NB4 (cell line): ENCODE measurements at regions not wholly inside any gene's neighbourhood (a gene's known extent, or its start where the extent isn't known, plus 50 kb on each side); places are given as distances from the start of the nearest gene placed in this dataset.
A peak's percentile ranks its signal among the peaks of the same experiment; 100 is the strongest.

Source experiments
- DNase-seq: peaks from one replicate; pipeline ENCODE4 v3.0.0; 2010; ENCODE audit warnings: low read depth
- H3K4me3 ChIP-seq: one replicate; pipeline ENCODE4 v1.5.1; 2011; ENCODE audit warnings: mild to moderate bottlenecking, low read depth, low read length, moderate library complexity
- CTCF ChIP-seq: IDR thresholded peaks from one replicate; pipeline ENCODE4 v1.5.1; 2012; ENCODE audit warnings: low read depth, low read length
- MAX ChIP-seq: IDR thresholded peaks from 2 replicates; pipeline ENCODE4 v1.6.1; 2011; ENCODE audit warnings: low read depth, low read length
- MYC ChIP-seq: IDR thresholded peaks from 2 replicates; pipeline ENCODE4 v1.6.1; 2011; ENCODE audit warnings: low read depth, low read length
- POLR2A ChIP-seq: IDR thresholded peaks from 2 replicates; pipeline ENCODE4 v1.6.1; 2011; ENCODE audit warnings: mild to moderate bottlenecking; ENCODE audit not compliant: insufficient read length; ENCODE audit errors: extremely low read depth

DNA sequence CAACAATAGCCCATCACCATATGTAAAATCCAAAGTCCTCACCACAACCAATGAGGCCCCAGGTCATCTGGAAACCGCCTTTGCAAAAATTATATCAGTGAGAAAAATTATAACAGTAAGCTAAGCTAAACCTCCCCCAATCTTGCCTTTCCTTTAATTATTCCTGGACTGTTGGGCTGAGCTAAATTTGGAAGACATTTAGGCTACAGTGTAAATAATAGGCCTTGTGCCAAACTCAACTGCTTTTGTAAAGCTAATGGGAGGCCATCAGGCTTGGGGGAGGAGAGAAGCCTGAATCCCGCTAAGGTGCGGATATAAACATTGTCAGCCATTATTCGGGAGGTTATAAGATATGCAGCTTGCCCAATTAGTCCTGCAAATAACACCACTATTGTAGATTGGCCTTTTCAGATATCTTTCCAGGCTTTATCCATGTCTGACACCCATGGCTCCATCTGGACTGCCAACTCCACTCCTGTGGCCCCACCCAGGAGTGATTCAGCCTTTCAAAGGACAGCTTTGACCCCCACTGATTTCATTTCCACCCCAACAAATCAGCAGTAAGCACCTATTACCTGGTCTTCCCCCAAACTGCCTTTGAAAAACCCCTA, 53.0 kb upstream of the CA12 start:
- no peak for TF ChIP-seq MAX
- no peak for TF ChIP-seq CTCF
- TF ChIP-seq MYC = no peak
- no peak for TF ChIP-seq POLR2A
- no peak for DNase-seq

GRCh38 chr15:63435204-63435820, 53.7 kb upstream of the CA12 start:
- no peak for DNase-seq
- TF ChIP-seq MAX (no peak), POLR2A (no peak), CTCF (no peak), MYC (no peak)
- no peak overlapping the region for H3K4me3 ChIP-seq

More for the DNA sequence above, 53.0 kb upstream of the CA12 start:
- no peak overlapping the region for H3K4me3 ChIP-seq

GRCh38 chr15:63436341-63436740, 54.7 kb upstream of the CA12 start:
- DNase-seq = no peak
- TF ChIP-seq POLR2A = no peak
- TF ChIP-seq MYC = no peak
- no peak for TF ChIP-seq CTCF
- TF ChIP-seq MAX = no peak
- H3K4me3 ChIP-seq = no peak overlapping the region

- TF ChIP-seq CTCF (no peak), MYC (no peak), POLR2A (no peak), MAX (no peak)
- DNase-seq = peak; percentile 63
- H3K4me3 ChIP-seq = no peak overlapping the region
Observed at GRCh38 chr15:63436872-63437375, 55.3 kb upstream of the CA12 start.

DNA sequence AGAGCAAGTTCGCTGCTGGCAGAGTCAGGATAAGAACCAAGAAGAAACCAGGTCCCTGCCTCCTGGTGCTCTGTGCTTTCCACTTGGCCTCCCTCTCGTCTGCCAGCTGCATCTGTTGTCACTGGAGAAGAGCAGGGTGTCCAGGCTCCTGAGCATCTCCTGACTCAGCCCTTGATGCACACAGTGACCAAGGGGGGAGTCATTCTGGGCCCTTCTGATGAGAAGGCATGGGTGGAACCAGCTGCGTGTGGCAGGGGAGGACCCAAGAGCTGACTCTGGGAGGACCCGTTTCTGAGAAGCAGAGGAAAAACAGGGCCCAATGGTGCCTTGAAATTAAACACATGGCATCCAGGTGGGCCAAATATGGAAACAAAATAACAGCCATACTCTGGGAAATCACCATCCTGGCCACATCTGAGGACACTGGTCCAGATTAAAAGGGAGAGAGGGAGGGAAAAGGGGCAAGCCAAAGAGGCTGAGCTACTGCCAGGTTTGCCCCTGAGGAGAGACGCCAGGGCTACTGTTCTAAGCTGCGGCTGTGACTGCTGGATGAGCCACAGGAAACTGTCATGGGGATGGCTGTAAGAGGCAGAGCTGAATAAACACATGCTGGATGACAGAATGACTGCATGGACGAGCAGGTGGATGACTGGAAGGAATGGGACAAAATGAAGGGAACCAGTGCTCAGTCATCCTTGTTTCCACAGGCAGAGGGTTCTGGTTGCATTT, 58.1 kb upstream of the CA12 start:
- DNase-seq = no peak

More for the DNA sequence above, 58.1 kb upstream of the CA12 start:
- no peak for TF ChIP-seq MYC
- no peak for TF ChIP-seq MAX
- TF ChIP-seq POLR2A = no peak
- no peak for TF ChIP-seq CTCF
- H3K4me3 ChIP-seq = no peak overlapping the region
